ENCODE measurements at regions not wholly inside any gene's neighbourhood (a gene's known extent, or its start where the extent isn't known, plus 50 kb on each side); places are given as distances from the start of the nearest gene placed in this dataset.

GRCh38 chr18:29465526-29465925 is 1288.6 kb upstream of the CDH2 start:
- no peak for TF ChIP-seq CHD2 (IDR thresholded peaks at IDR 0.05; ENCODE audit: low read length, partially characterized antibody)
- no peak for TF ChIP-seq POLR2A (IDR thresholded peaks at IDR 0.05; ENCODE audit: low read length)
- TF ChIP-seq RFX5 (IDR thresholded peaks at IDR 0.05), result no peak
- TF ChIP-seq CTCF (IDR thresholded peaks at IDR 0.05), result no peak
